Ureter (tissue), 1 donor: ENCODE measurements at regions not wholly inside any gene's neighbourhood (a gene's known extent, or its start where the extent isn't known, plus 50 kb on each side); places are given as distances from the start of the nearest gene placed in this dataset.

ENCODE experiments used
- DNase-seq: peaks from one replicate; pipeline ENCODE4 v3.0.0-alpha.2; 2020; ENCODE audit warnings: low spot score
- donor health status: DM: yes; HTN: yes; CAD: no.

GRCh38 chr12:92304371-92305055 is 158.9 kb upstream of the BTG1 start:
- no peak for DNase-seq

GRCh38 chr12:92302041-92302829 is 156.6 kb upstream of the BTG1 start:
- no peak for DNase-seq

- no peak for DNase-seq
Measured at GRCh38 chr12:92301356-92301755, 155.7 kb upstream of the BTG1 start.

GRCh38 chr12:92300777-92301176 is 155.1 kb upstream of the BTG1 start:
- no peak for DNase-seq

GRCh38 chr12:92299744-92300143 is 154.1 kb upstream of the BTG1 start:
- DNase-seq, result no peak

GRCh38 chr12:92299344-92299743 is 153.7 kb upstream of the BTG1 start:
- DNase-seq, result no peak

GRCh38 chr12:92297932-92298696 is 152.5 kb upstream of the BTG1 start:
- DNase-seq, result no peak

GRCh38 chr12:92297405-92297804 is 151.8 kb upstream of the BTG1 start:
- no peak for DNase-seq

- DNase-seq, result no peak
Measured at GRCh38 chr12:92295523-92295922, 149.9 kb upstream of the BTG1 start.

GRCh38 chr12:92294676-92295440 is 149.2 kb upstream of the BTG1 start:
- DNase-seq, result no peak

GRCh38 chr12:92292016-92292415 is 146.4 kb upstream of the BTG1 start:
- DNase-seq, result no peak

- DNase-seq, result no peak
Measured at GRCh38 chr12:92290886-92291285, 145.2 kb upstream of the BTG1 start.

- DNase-seq, result no peak
Measured at GRCh38 chr12:92290350-92290695, 144.7 kb upstream of the BTG1 start.

GRCh38 chr12:92289629-92290349 is 144.1 kb upstream of the BTG1 start:
- no peak for DNase-seq

- no peak for DNase-seq
Measured at GRCh38 chr12:92288561-92288960, 142.9 kb upstream of the BTG1 start.

- no peak for DNase-seq
Measured at GRCh38 chr12:92278378-92278828, 132.8 kb upstream of the BTG1 start.

- no peak for DNase-seq
Measured at GRCh38 chr12:92277795-92278194, 132.1 kb upstream of the BTG1 start.

- DNase-seq, result no peak
Measured at GRCh38 chr12:92276276-92276675, 130.6 kb upstream of the BTG1 start.

- DNase-seq, result no peak
Measured at GRCh38 chr12:92275443-92276154, 130.0 kb upstream of the BTG1 start.

- no peak for DNase-seq
Measured at GRCh38 chr12:92273076-92273475, 127.4 kb upstream of the BTG1 start.
